ENCODE measurements at regions not wholly inside any gene's neighbourhood (a gene's known extent, or its start where the extent isn't known, plus 50 kb on each side); places are given as distances from the start of the nearest gene placed in this dataset.

DNA sequence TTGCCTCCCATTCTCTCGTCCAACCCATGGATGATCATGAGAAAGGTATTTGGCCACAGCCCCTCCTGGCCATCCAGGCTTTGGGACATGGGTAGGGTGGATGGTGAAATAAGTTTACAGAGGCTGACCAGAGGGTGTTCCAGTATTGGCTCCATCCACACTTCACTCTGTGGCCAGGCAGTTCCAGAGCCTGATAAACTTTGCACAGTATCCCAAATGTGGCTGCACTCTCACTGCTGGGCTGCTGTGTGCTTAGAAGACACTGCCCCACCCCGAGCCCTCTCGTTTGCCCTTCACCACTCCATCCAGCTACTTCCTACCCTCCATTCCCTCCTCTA is 72.0 kb upstream of the ZMIZ1 start:
- no peaks in the 10 kb centered on the region for H3K9me3 ChIP-seq
- H3K4me1 ChIP-seq = no peaks in the 10 kb centered on the region
- no peaks in the 10 kb centered on the region for H3K36me3 ChIP-seq (replicated peaks)
- DNase-seq (ENCODE audit: low spot score in 2 of 2) = no peak
- no peak overlapping the region for H3K4me3 ChIP-seq
- H3K27me3 ChIP-seq (ENCODE audit: low read depth) = no peaks in the 10 kb centered on the region
- in situ Hi-C loops (cut with MboI; ENCODE audit: low sequenced_read_pairs) = no loop called here

- in situ Hi-C loops (cut with MboI; ENCODE audit: low sequenced_read_pairs) = no loop called here
- no peak overlapping the region for H3K4me3 ChIP-seq
- no peaks in the 10 kb centered on the region for H3K27me3 ChIP-seq (ENCODE audit: low read depth)
- H3K4me1 ChIP-seq = no peaks in the 10 kb centered on the region
- H3K36me3 ChIP-seq (replicated peaks) = no peaks in the 10 kb centered on the region
- no peaks in the 10 kb centered on the region for H3K9me3 ChIP-seq
- no peak for DNase-seq (ENCODE audit: low spot score in 2 of 2)
These were observed 70.8 kb upstream of the ZMIZ1 start for GRCh38 chr10:78997635-78998618.

- no peaks in the 10 kb centered on the region for H3K36me3 ChIP-seq (replicated peaks)
- in situ Hi-C loops (cut with MboI; ENCODE audit: low sequenced_read_pairs) = no loop called here
- no peak for DNase-seq (ENCODE audit: low spot score in 2 of 2)
These were observed 67.5 kb upstream of the ZMIZ1 start for GRCh38 chr10:79001082-79001885.

DNA sequence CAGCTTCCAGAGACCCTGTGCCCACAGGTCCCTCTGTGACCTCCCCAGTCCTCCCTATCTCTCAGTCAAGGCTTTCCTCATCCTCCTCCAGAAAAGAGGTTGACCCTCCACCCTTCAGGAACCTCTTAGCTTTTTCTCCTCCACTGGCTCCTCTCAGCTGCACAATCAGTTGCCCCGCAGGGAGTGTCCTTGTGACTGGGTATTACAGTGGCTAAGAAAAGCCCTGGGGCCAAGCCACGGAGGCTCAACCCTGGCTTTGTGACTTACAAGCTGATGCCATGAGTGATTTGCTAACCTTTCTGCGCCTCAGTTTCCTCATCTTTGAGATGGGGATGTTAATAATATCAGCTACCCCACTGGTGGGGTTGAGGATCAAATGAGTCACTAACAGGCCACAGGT is 66.4 kb upstream of the ZMIZ1 start:
- Histone ChIP-seq H3K4me1 (no peaks in the 10 kb centered on the region), H3K36me3 (replicated peaks) (no peaks in the 10 kb centered on the region), H3K27me3 (ENCODE audit: low read depth) (no peaks in the 10 kb centered on the region), H3K4me3 (no peak overlapping the region), H3K9me3 (no peaks in the 10 kb centered on the region)
- DNase-seq (ENCODE audit: low spot score in 2 of 2) = no peak
- in situ Hi-C loops (cut with MboI; ENCODE audit: low sequenced_read_pairs) = no loop called here

More at GRCh38 chr10:79001082-79001885, 67.5 kb upstream of the ZMIZ1 start:
- no peak overlapping the region for H3K4me3 ChIP-seq
- no peaks in the 10 kb centered on the region for H3K9me3 ChIP-seq
- H3K27me3 ChIP-seq (ENCODE audit: low read depth) = no peaks in the 10 kb centered on the region
- no peaks in the 10 kb centered on the region for H3K4me1 ChIP-seq

GRCh38 chr10:79003183-79004100 is 65.3 kb upstream of the ZMIZ1 start:
- H3K36me3 ChIP-seq (replicated peaks) = no peaks in the 10 kb centered on the region
- H3K4me3 ChIP-seq = no peak overlapping the region
- H3K4me1 ChIP-seq = no peaks in the 10 kb centered on the region
- H3K27me3 ChIP-seq (ENCODE audit: low read depth) = no peaks in the 10 kb centered on the region
- DNase-seq (ENCODE audit: low spot score in 2 of 2) = no peak
- no peaks in the 10 kb centered on the region for H3K9me3 ChIP-seq
- in situ Hi-C loops (cut with MboI; ENCODE audit: low sequenced_read_pairs) = no loop called here

- H3K27me3 ChIP-seq (ENCODE audit: low read depth) = no peaks in the 10 kb centered on the region
- H3K9me3 ChIP-seq = no peaks in the 10 kb centered on the region
- no peak overlapping the region for H3K4me3 ChIP-seq
- H3K36me3 ChIP-seq (replicated peaks) = no peaks in the 10 kb centered on the region
- DNase-seq (ENCODE audit: low spot score in 2 of 2) = no peak
- in situ Hi-C loops (cut with MboI; ENCODE audit: low sequenced_read_pairs) = no loop called here
- H3K4me1 ChIP-seq = no peaks in the 10 kb centered on the region
These were observed 64.5 kb upstream of the ZMIZ1 start for GRCh38 chr10:79004311-79004710.

DNA sequence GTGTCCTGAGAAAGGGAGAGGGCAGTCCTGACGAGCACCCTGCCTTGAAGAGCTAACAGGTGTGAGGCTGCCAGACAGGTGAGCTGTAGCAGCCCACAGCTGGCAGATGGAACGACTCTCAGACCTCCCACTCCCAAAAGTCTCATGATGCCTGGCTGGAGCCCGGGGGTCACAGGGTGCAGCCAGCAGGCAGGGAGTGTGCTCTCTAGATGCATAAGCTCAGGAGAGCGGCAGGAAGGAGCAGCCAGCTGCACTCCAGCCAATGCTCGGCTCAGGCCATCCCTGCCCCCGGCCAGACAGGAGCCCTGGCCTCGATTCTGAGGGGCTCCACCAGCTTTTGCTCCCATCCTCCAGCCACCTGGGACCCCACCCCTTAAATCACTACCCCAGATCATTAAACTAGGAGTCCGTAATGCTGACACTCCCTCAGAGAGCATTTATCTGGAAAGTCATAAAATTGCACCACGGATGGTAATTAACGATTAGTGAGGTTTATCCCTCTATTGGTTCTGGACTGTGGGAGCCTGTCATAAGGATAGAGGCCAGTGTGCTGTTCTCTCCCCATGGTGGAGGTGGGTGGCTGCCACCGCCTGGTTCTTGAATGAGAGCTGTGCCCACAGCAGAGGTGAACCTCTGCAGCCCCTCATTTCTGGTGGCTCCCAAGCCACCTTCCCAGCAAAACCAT is 63.5 kb upstream of the ZMIZ1 start:
- in situ Hi-C loops (cut with MboI; ENCODE audit: low sequenced_read_pairs) = no loop called here
- DNase-seq (ENCODE audit: low spot score in 2 of 2) = no peak
- no peak overlapping the region for H3K4me3 ChIP-seq
- no peaks in the 10 kb centered on the region for H3K36me3 ChIP-seq (replicated peaks)
- no peaks in the 10 kb centered on the region for H3K9me3 ChIP-seq
- H3K4me1 ChIP-seq = no peaks in the 10 kb centered on the region
- H3K27me3 ChIP-seq (ENCODE audit: low read depth) = no peaks in the 10 kb centered on the region

- in situ Hi-C loops (cut with MboI; ENCODE audit: low sequenced_read_pairs) = no loop called here
These were observed 61.7 kb upstream of the ZMIZ1 start for GRCh38 chr10:79007018-79007417.

DNA sequence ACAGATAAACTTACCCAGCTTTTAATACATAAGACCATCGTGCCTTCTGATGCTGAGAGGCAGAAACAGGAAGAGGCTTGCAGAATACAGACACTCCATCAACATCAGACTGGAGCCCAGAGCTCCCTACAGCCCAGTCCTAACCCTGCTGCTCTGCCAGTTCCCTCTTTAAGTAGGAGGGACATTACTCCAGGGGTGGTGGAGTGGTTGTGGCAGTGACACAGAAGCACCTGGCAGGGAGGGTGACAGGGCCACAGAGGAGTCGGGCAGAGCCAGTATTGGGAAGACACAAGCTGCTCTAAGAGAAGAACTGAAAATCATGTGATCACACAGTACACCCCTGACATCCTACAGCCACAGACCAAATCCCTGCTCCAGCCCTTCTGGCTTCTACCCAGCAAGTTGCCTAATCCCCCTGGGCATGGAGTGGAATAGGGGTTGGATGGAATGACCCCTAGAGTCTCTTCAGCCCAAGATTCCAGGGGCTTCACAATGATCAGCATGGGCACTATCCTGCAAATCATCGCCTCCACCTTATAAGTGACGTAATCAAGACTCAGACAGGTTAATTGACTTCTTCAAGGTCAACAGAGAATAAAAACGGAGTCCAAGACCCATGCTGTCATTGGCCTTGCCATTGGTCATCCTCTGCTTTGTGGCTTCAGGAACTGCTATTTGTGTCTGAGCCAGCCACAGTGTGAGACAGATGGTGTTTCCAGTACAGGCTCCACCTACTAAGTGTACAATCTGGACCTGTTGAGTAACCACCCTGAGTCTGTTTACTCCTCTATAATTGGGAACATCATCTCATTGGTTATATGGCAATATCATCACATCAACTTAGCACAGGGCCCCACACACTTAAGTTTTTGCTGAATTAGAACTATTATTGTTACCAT is 61.1 kb upstream of the ZMIZ1 start:
- in situ Hi-C loops (cut with MboI; ENCODE audit: low sequenced_read_pairs) = no loop called here
- Histone ChIP-seq H3K4me3 (no peak overlapping the region), H3K4me1 (no peaks in the 10 kb centered on the region), H3K9me3 (no peaks in the 10 kb centered on the region), H3K27me3 (ENCODE audit: low read depth) (no peaks in the 10 kb centered on the region), H3K36me3 (replicated peaks) (no peaks in the 10 kb centered on the region)
- no peak for DNase-seq (ENCODE audit: low spot score in 2 of 2)

More at GRCh38 chr10:79007018-79007417, 61.7 kb upstream of the ZMIZ1 start:
- DNase-seq (ENCODE audit: low spot score in 2 of 2) = no peak
- H3K36me3 ChIP-seq (replicated peaks) = no peaks in the 10 kb centered on the region
- H3K4me1 ChIP-seq = no peaks in the 10 kb centered on the region
- H3K4me3 ChIP-seq = no peak overlapping the region
- no peaks in the 10 kb centered on the region for H3K9me3 ChIP-seq
- no peaks in the 10 kb centered on the region for H3K27me3 ChIP-seq (ENCODE audit: low read depth)

GRCh38 chr10:79009145-79009544 is 59.6 kb upstream of the ZMIZ1 start:
- in situ Hi-C loops (cut with MboI; ENCODE audit: low sequenced_read_pairs) = no loop called here
- H3K4me1 ChIP-seq = no peaks in the 10 kb centered on the region
- DNase-seq (ENCODE audit: low spot score in 2 of 2) = no peak
- no peak overlapping the region for H3K4me3 ChIP-seq
- H3K9me3 ChIP-seq = no peaks in the 10 kb centered on the region
- no peaks in the 10 kb centered on the region for H3K27me3 ChIP-seq (ENCODE audit: low read depth)
- H3K36me3 ChIP-seq (replicated peaks) = no peaks in the 10 kb centered on the region

GRCh38 chr10:79012567-79012966 is 56.2 kb upstream of the ZMIZ1 start:
- Histone ChIP-seq H3K27me3 (ENCODE audit: low read depth) (no peaks in the 10 kb centered on the region), H3K36me3 (replicated peaks) (no peaks in the 10 kb centered on the region), H3K9me3 (no peaks in the 10 kb centered on the region), H3K4me3 (no peak overlapping the region), H3K4me1 (no peaks in the 10 kb centered on the region)
- in situ Hi-C loops (cut with MboI; ENCODE audit: low sequenced_read_pairs) = no loop called here
- DNase-seq (ENCODE audit: low spot score in 2 of 2) = no peak

DNA sequence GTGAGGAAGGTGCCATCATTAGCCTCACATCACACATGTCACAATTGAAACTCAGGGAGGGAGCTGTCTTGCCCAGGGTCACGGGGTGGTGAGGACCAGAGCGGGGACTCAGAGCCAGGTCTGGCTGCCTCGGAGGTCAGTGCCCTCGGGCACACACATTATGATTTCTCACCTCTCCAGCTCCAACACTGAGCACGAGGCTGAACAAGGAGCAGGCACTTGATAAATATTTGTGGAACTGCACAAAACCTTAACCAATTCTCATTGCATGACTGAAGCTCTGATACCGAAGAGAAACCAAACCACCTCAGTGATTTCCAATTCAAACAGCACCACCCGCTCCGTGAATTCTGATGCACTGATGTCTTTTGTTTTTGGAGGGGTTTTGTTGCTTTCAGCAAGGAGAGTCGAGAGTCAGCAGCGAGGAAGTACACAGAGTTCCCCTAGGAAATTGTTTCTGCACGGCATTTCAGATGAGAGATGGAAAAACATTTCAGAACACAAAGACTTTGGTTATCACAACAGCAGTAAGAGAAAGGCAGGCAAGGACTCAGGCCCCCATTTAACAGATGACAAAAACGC is 55.3 kb upstream of the ZMIZ1 start:
- Histone ChIP-seq H3K27me3 (ENCODE audit: low read depth) (no peaks in the 10 kb centered on the region), H3K36me3 (replicated peaks) (no peaks in the 10 kb centered on the region), H3K4me1 (no peaks in the 10 kb centered on the region), H3K9me3 (no peaks in the 10 kb centered on the region), H3K4me3 (no peak overlapping the region)
- in situ Hi-C loops (cut with MboI; ENCODE audit: low sequenced_read_pairs) = no loop called here
- DNase-seq (ENCODE audit: low spot score in 2 of 2) = no peak

Measured in HAP-1 (cell line).